Astrocyte (in vitro differentiated cells and primary cell): ENCODE measurements at regions not wholly inside any gene's neighbourhood (a gene's known extent, or its start where the extent isn't known, plus 50 kb on each side); places are given as distances from the start of the nearest gene placed in this dataset.

ENCODE experiments used
- DNase-seq: peaks from one replicate; pipeline ENCODE4 v3.0.0-alpha.2; 2010; ENCODE audit warnings: low read depth
- FAIRE-seq: peaks from 2 replicates; lab custom pipeline; 2011; peaks lifted over from hg19 to GRCh38; lab: Jason Lieb, UNC
- H2AFZ ChIP-seq: 2 replicates; pipeline ENCODE4 v1.6.0; 2012; ENCODE audit warnings: low read depth, low read length, inconsistent platforms
- H3K27ac ChIP-seq: 2 replicates; pipeline ENCODE4 v1.5.1; 2011; ENCODE audit warnings: low read depth, low read length, inconsistent platforms
- H3K27me3 ChIP-seq: 2 replicates; pipeline ENCODE4 v1.6.0; 2011; ENCODE audit warnings: low read length, inconsistent platforms; ENCODE audit not compliant: insufficient read depth
- H3K36me3 ChIP-seq: 2 replicates; pipeline ENCODE4 v1.5.1; 2011; ENCODE audit warnings: low read length, inconsistent platforms; ENCODE audit not compliant: insufficient read depth
- H3K4me1 ChIP-seq: 2 replicates; pipeline ENCODE4 v1.5.1; 2011; ENCODE audit warnings: low read length, inconsistent platforms; ENCODE audit not compliant: insufficient read depth
- H3K4me2 ChIP-seq: 2 replicates; pipeline ENCODE4 v1.6.0; 2012; ENCODE audit warnings: low read length, inconsistent platforms
- H3K4me3 ChIP-seq: 2 replicates; pipeline ENCODE4 v1.5.1; 2011; ENCODE audit warnings: low read depth, mild to moderate bottlenecking, low read length, inconsistent platforms; ENCODE audit not compliant: insufficient read depth
- H3K79me2 ChIP-seq: 2 replicates; pipeline ENCODE4 v1.6.0; 2012; ENCODE audit warnings: mild to moderate bottlenecking, low read length, inconsistent platforms; ENCODE audit not compliant: insufficient read depth
- H3K9ac ChIP-seq: 2 replicates; pipeline ENCODE4 v1.6.0; 2012; ENCODE audit warnings: mild to moderate bottlenecking, low read length, inconsistent platforms
- H3K9me3 ChIP-seq: 2 replicates; pipeline ENCODE4 v1.5.1; 2012; ENCODE audit warnings: low read depth, mild to moderate bottlenecking, low read length, inconsistent platforms; ENCODE audit not compliant: insufficient read depth
- H4K20me1 ChIP-seq: 2 replicates; pipeline ENCODE4 v1.6.0; 2012; ENCODE audit warnings: low read length, inconsistent platforms; ENCODE audit not compliant: insufficient read depth
- H3K27ac Mint-ChIP-seq: one replicate; pipeline ENCODE4 v1.8.0; 2021; ENCODE audit warnings: mild to moderate bottlenecking, mixed read lengths; ENCODE audit not compliant: unreplicated experiment
- H3K27me3 Mint-ChIP-seq: one replicate; pipeline ENCODE4 v1.8.0; 2021; ENCODE audit warnings: low read depth, mixed read lengths; ENCODE audit not compliant: unreplicated experiment
- H3K36me3 Mint-ChIP-seq: one replicate; pipeline ENCODE4 v1.8.0; 2021; ENCODE audit warnings: low read depth, mixed read lengths; ENCODE audit not compliant: unreplicated experiment
- H3K4me1 Mint-ChIP-seq: one replicate; pipeline ENCODE4 v1.8.0; 2021; ENCODE audit warnings: low read depth, mixed read lengths; ENCODE audit not compliant: unreplicated experiment
- H3K4me3 Mint-ChIP-seq: one replicate; pipeline ENCODE4 v1.8.0; 2021; ENCODE audit warnings: mild to moderate bottlenecking, moderate library complexity, mixed read lengths; ENCODE audit not compliant: unreplicated experiment
- H3K9me3 Mint-ChIP-seq: one replicate; pipeline ENCODE4 v1.8.0; 2021; ENCODE audit warnings: mild to moderate bottlenecking, mixed read lengths; ENCODE audit not compliant: unreplicated experiment
- CTCF ChIP-seq: IDR thresholded peaks from 2 replicates; pipeline ENCODE4 v1.5.1; 2011; ENCODE audit warnings: low read depth, mild to moderate bottlenecking, inconsistent platforms, low read length, moderate library complexity; ENCODE audit not compliant: insufficient read depth
- EZH2 ChIP-seq: IDR thresholded peaks from 2 replicates; pipeline ENCODE4 v1.6.1; 2012; ENCODE audit warnings: mild to moderate bottlenecking, low read length, inconsistent platforms; ENCODE audit not compliant: insufficient read depth

DNA sequence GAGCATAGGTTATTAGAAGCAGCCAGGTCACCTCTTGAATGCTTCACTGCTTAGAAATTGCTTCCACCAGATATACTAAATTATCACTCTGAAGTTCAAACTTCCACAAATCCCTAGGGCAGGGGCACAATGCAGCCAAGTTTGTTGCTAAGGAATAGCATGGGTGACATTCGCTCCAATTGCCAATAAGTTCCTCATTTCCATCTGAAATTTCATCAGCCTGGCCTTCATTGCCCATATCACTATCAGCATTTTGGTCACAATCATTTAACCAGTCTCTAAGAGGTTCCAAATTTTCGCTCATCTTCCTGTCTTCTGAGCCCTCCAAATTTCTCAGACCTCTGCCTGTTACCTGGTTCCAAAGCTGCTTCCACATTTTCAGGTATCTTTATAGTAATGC, 356.1 kb downstream of the DAD1 start:
- Histone ChIP-seq H3K79me2 (no peaks in the 10 kb centered on the region), H3K4me2 (no peak overlapping the region), H3K36me3 (no peaks in the 10 kb centered on the region), H4K20me1 (no peaks in the 10 kb centered on the region), H3K27ac (no peak overlapping the region), H3K4me1 (no peaks in the 10 kb centered on the region), H2AFZ (no peak overlapping the region), H3K9ac (no peak overlapping the region), H3K27me3 (no peaks in the 10 kb centered on the region), H3K9me3 (no peaks in the 10 kb centered on the region), H3K4me3 (no peak overlapping the region)
- Mint-ChIP-seq H3K9me3 (peaks cover 13% of the 10 kb centered on the region), H3K27me3 (no peaks in the 10 kb centered on the region), H3K36me3 (no peaks in the 10 kb centered on the region), H3K4me1 (no peaks in the 10 kb centered on the region), H3K27ac (no peak overlapping the region), H3K4me3 (no peak overlapping the region)
- TF ChIP-seq CTCF, result no peak
- no peak for TF ChIP-seq EZH2
- FAIRE-seq (no peak), DNase-seq (no peak)

- FAIRE-seq (no peak), DNase-seq (no peak)
- Mint-ChIP-seq H3K27me3 (no peaks in the 10 kb centered on the region), H3K4me1 (no peaks in the 10 kb centered on the region), H3K27ac (no peak overlapping the region), H3K4me3 (no peak overlapping the region), H3K9me3 (peaks cover 13% of the 10 kb centered on the region), H3K36me3 (no peaks in the 10 kb centered on the region)
- Histone ChIP-seq H4K20me1 (no peaks in the 10 kb centered on the region), H3K27ac (no peak overlapping the region), H3K9me3 (no peaks in the 10 kb centered on the region), H2AFZ (no peak overlapping the region), H3K4me3 (no peak overlapping the region), H3K9ac (no peak overlapping the region), H3K79me2 (no peaks in the 10 kb centered on the region), H3K27me3 (no peaks in the 10 kb centered on the region), H3K36me3 (no peaks in the 10 kb centered on the region), H3K4me2 (no peak overlapping the region), H3K4me1 (no peaks in the 10 kb centered on the region)
- TF ChIP-seq CTCF, result no peak
- no peak for TF ChIP-seq EZH2
Measured at GRCh38 chr14:22232486-22232885, 356.5 kb downstream of the DAD1 start.

GRCh38 chr14:22231018-22231417, 358.0 kb downstream of the DAD1 start:
- Histone ChIP-seq H3K9me3 (no peaks in the 10 kb centered on the region), H3K79me2 (no peaks in the 10 kb centered on the region), H3K4me2 (no peak overlapping the region), H3K4me3 (no peak overlapping the region), H3K27ac (no peak overlapping the region), H2AFZ (no peak overlapping the region), H3K27me3 (no peaks in the 10 kb centered on the region), H4K20me1 (no peaks in the 10 kb centered on the region), H3K36me3 (no peaks in the 10 kb centered on the region), H3K4me1 (peaks cover 9% of the 10 kb centered on the region), H3K9ac (no peak overlapping the region)
- no peaks in the 10 kb centered on the region for H3K36me3 Mint-ChIP-seq
- peaks cover 13% of the 10 kb centered on the region for H3K9me3 Mint-ChIP-seq
- H3K27ac Mint-ChIP-seq, result no peak overlapping the region
- TF ChIP-seq CTCF (no peak), EZH2 (no peak)
- FAIRE-seq (no peak), DNase-seq (no peak)
- H3K27me3 Mint-ChIP-seq, result no peaks in the 10 kb centered on the region
- H3K4me1 Mint-ChIP-seq, result peaks cover 9% of the 10 kb centered on the region
- H3K4me3 Mint-ChIP-seq, result no peak overlapping the region
